Panc1 (cell line): ENCODE measurements at regions not wholly inside any gene's neighbourhood (a gene's known extent, or its start where the extent isn't known, plus 50 kb on each side); places are given as distances from the start of the nearest gene placed in this dataset.

Experiments used
- ATAC-seq: fragments of 200-7000 bp; cut with Tn5 transposase; 2 replicates; pipeline ENCODE4 v1.9.1; 2020; ENCODE audit warnings: mild to moderate bottlenecking, moderate library complexity
- BruUV-seq: library from RNA; stranded (reverse); fragments of 400-500 nt; replicated peaks from 2 replicates; lab custom pipeline; 2021; lab: Mats Ljungman, UMichigan
- CTCF ChIA-PET: fragments of 300-600 bp; sonication (Branson Sonifier 250); formaldehyde crosslinking; loops from one replicate; lab custom pipeline; 2022; ENCODE audit warnings: antibody characterized with exemption; lab: Charles Lee
- POLR2A ChIA-PET: fragments of 300-600 bp; sonication (Branson Sonifier 250); formaldehyde crosslinking; loops from one replicate; lab custom pipeline; 2022; ENCODE audit warnings: antibody characterized with exemption; lab: Charles Lee
- DNase-seq: peaks from one replicate; pipeline ENCODE4 v3.0.0-alpha.2; 2010; ENCODE audit warnings: low read depth, low spot score
- H3K27ac ChIP-seq: 2 replicates; pipeline ENCODE4 v1.5.1; 2011; ENCODE audit warnings: mild to moderate bottlenecking, low read length, inconsistent platforms
- H3K27me3 ChIP-seq: fragments of 200-500 bp; sonication (Bioruptor generic); 2 replicates; pipeline ENCODE4 v1.6.0; 2014; ENCODE audit warnings: low read length, inconsistent platforms; ENCODE audit not compliant: control insufficient read depth, insufficient read depth
- H3K36me3 ChIP-seq: fragments of 200-500 bp; sonication (Bioruptor generic); 2 replicates; pipeline ENCODE4 v1.5.1; 2014; ENCODE audit warnings: inconsistent platforms, mild to moderate bottlenecking, low read length, moderate library complexity; ENCODE audit not compliant: control insufficient read depth, insufficient read depth
- H3K4me1 ChIP-seq: 2 replicates; pipeline ENCODE4 v1.5.1; 2011; ENCODE audit warnings: inconsistent platforms, mild to moderate bottlenecking, low read length, moderate library complexity; ENCODE audit not compliant: control insufficient read depth, insufficient read depth
- H3K4me3 ChIP-seq, 2 experiments: 2 replicates each; pipeline ENCODE4 v1.5.1; 2011 to 2012; ENCODE audit warnings: low read depth in 2 of 2, low read length in 2 of 2, mild to moderate bottlenecking in 2 of 2, inconsistent platforms in 1 of 2, moderate library complexity in 1 of 2
- H3K9me3 ChIP-seq: fragments of 200-500 bp; sonication (Bioruptor generic); 2 replicates; pipeline ENCODE4 v1.5.1; 2014; ENCODE audit warnings: low read depth, mild to moderate bottlenecking, inconsistent platforms, low read length, moderate library complexity; ENCODE audit not compliant: control insufficient read depth, insufficient read depth
- POLR2AphosphoS5 ChIP-seq: IDR thresholded peaks from 2 replicates; pipeline ENCODE4 v1.6.1; 2012; ENCODE audit warnings: mild to moderate bottlenecking, low read depth, low read length, moderate library complexity
- SIN3A ChIP-seq: IDR thresholded peaks from 2 replicates; pipeline ENCODE4 v1.6.1; 2012; ENCODE audit warnings: low read depth, mild to moderate bottlenecking, low read length, moderate library complexity, borderline replicate concordance; ENCODE audit not compliant: insufficient read depth
- TCF7L2 ChIP-seq: IDR thresholded peaks from 2 replicates; pipeline ENCODE4 v1.6.1; 2011; ENCODE audit warnings: mild to moderate bottlenecking, low read depth, low read length, inconsistent platforms
- in situ Hi-C: cut with HindIII; loops from 2 replicates; pipeline ENCODE4 v1.10.0; 2016; ENCODE audit warnings: low sequenced_read_pairs, low pct_unique_long_range_greater_than_20kb
- intact Hi-C: fragments of 100-400 bp; cut with micrococcal nuclease; formaldehyde crosslinking; loops from one replicate; pipeline ENCODE4 v1.10.0; 2022; ENCODE audit not compliant: unreplicated experiment
- TF ChIP-seq, protein P1 (sequence below): fragments of 450-650 bp; IDR thresholded peaks from 2 replicates; pipeline ENCODE4 v1.5.1; 2017; ENCODE audit warnings: mild to moderate bottlenecking
- TF ChIP-seq, protein P2 (sequence below), 2 experiments: IDR thresholded peaks; 2 replicates each; pipeline ENCODE4 v1.6.1; 2011 to 2012; ENCODE audit warnings: low read depth in 2 of 2, control low read depth in 1 of 2, low read length in 1 of 2, mild to moderate bottlenecking in 1 of 2, moderate library complexity in 1 of 2; ENCODE audit not compliant: insufficient read depth in 1 of 2

DNA sequence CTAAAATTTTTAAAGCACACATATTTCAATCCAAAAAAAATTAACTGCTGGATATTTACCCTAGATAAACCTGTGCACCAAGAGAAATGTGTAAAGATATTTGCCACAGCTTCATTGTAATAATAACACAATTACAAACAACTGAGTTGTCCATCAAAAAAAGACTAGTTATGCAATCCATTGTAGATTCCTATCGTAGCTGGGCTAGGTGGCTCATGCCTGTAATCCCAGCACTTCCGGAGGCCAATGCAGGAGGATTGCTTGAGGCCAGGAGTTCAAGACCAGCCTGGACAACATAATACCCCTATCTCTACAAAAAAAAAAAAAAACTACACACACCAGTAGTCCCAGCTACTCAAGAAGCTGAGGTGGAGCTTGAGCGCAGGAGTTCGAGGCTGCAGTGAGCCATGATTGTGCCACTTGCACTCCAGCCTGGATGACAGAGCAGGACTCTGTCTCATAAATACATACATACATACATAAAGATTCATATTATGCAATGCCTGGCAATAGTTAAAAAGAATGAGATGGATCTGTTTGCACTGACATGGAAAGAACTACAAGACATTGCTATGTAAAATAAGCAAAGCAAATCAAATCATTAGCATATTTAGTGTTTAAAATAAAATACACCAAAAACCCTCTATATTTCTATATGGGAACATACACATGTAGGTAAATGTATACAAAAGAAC lies 56.5 kb upstream of the CCDC28A start:
- no peak overlapping the region for H3K27ac ChIP-seq
- H3K4me1 ChIP-seq = no peaks in the 10 kb centered on the region
- no peaks in the 10 kb centered on the region for H3K36me3 ChIP-seq
- intact Hi-C loops = no loop called here
- CTCF ChIA-PET = no interaction called here
- H3K9me3 ChIP-seq = no peaks in the 10 kb centered on the region
- H3K4me3 ChIP-seq = no peak overlapping the region
- in situ Hi-C loops = no loop called here
- no peak for TF ChIP-seq POLR2AphosphoS5
- TF ChIP-seq TCF7L2 = no peak
- no peak for TF ChIP-seq SIN3A
- TF ChIP-seq, protein P1, sequence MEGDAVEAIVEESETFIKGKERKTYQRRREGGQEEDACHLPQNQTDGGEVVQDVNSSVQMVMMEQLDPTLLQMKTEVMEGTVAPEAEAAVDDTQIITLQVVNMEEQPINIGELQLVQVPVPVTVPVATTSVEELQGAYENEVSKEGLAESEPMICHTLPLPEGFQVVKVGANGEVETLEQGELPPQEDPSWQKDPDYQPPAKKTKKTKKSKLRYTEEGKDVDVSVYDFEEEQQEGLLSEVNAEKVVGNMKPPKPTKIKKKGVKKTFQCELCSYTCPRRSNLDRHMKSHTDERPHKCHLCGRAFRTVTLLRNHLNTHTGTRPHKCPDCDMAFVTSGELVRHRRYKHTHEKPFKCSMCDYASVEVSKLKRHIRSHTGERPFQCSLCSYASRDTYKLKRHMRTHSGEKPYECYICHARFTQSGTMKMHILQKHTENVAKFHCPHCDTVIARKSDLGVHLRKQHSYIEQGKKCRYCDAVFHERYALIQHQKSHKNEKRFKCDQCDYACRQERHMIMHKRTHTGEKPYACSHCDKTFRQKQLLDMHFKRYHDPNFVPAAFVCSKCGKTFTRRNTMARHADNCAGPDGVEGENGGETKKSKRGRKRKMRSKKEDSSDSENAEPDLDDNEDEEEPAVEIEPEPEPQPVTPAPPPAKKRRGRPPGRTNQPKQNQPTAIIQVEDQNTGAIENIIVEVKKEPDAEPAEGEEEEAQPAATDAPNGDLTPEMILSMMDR = no peak
- TF ChIP-seq, protein P2, sequence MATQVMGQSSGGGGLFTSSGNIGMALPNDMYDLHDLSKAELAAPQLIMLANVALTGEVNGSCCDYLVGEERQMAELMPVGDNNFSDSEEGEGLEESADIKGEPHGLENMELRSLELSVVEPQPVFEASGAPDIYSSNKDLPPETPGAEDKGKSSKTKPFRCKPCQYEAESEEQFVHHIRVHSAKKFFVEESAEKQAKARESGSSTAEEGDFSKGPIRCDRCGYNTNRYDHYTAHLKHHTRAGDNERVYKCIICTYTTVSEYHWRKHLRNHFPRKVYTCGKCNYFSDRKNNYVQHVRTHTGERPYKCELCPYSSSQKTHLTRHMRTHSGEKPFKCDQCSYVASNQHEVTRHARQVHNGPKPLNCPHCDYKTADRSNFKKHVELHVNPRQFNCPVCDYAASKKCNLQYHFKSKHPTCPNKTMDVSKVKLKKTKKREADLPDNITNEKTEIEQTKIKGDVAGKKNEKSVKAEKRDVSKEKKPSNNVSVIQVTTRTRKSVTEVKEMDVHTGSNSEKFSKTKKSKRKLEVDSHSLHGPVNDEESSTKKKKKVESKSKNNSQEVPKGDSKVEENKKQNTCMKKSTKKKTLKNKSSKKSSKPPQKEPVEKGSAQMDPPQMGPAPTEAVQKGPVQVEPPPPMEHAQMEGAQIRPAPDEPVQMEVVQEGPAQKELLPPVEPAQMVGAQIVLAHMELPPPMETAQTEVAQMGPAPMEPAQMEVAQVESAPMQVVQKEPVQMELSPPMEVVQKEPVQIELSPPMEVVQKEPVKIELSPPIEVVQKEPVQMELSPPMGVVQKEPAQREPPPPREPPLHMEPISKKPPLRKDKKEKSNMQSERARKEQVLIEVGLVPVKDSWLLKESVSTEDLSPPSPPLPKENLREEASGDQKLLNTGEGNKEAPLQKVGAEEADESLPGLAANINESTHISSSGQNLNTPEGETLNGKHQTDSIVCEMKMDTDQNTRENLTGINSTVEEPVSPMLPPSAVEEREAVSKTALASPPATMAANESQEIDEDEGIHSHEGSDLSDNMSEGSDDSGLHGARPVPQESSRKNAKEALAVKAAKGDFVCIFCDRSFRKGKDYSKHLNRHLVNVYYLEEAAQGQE (IDR thresholded peaks at IDR 0.05; ENCODE audit: insufficient read depth in 1 of 2, low read depth in 2 of 2, low read length in 1 of 2) = no peak
- no TSS peak for BruUV-seq
- no peak for DNase-seq
- no peak for ATAC-seq
- no peaks in the 10 kb centered on the region for H3K27me3 ChIP-seq
- POLR2A ChIA-PET = no interaction called here

DNA sequence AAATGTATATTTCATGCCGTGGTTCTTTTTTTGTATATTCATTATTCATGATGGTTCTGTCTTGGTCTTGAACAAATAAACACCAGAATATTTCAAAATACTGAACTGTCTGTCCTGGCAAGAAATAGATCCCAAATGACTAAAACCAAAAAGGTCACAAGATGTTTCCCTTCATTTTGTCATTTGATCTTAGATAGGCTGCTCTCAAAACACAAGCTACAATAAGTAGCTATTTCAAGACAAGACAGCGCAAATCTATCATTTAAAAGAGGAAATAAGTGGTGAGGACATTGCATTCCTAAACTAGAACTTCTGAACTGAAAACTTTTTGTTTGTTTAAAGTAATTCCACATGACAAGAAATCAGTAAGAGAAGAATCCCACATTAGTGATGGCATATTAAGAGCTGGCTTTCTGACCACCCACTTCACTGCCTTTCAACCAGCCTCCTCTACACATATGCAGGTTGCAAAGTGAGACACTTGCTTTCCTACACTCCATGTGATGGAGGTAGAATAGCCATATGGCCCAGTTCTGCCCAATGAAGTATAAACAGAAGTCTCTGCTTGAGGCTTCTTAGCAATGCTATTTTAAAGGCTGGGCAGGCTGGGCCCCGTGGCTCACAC lies 54.4 kb upstream of the CCDC28A start:
- H3K9me3 ChIP-seq = no peaks in the 10 kb centered on the region
- no peaks in the 10 kb centered on the region for H3K27me3 ChIP-seq
- ATAC-seq (no peak), DNase-seq (no peak)
- intact Hi-C loops (no loop called here), in situ Hi-C loops (no loop called here)
- no peak overlapping the region for H3K27ac ChIP-seq
- ChIA-PET POLR2A (no interaction called here), CTCF (no interaction called here)
- no peak overlapping the region for H3K4me3 ChIP-seq
- H3K36me3 ChIP-seq = no peaks in the 10 kb centered on the region
- 0 out of 2 replicates have a peak, but pooled peaks cover 3% of the 10 kb centered on the region for H3K4me1 ChIP-seq
- TF ChIP-seq TCF7L2 (no peak), SIN3A (no peak), POLR2AphosphoS5 (no peak)
- TF ChIP-seq, protein P1 = no peak
- TF ChIP-seq, protein P2 (IDR thresholded peaks at IDR 0.05; ENCODE audit: insufficient read depth in 1 of 2, low read depth in 2 of 2, low read length in 1 of 2) = no peak
- no TSS peak for BruUV-seq
